WTC11 (cell line): ENCODE measurements at regions not wholly inside any gene's neighbourhood (a gene's known extent, or its start where the extent isn't known, plus 50 kb on each side); places are given as distances from the start of the nearest gene placed in this dataset.

ENCODE experiments used
- ATAC-seq: fragments of 200-7000 bp; cut with Tn5 transposase; 2 replicates; pipeline ENCODE4 v1.10.0; 2021; ENCODE audit warnings: mild to moderate bottlenecking, moderate library complexity
- CTCF ChIA-PET: fragments of 300-600 bp; sonication (Branson Sonifier 250); formaldehyde crosslinking; loops from one replicate; lab custom pipeline; 2021; ENCODE audit warnings: antibody characterized with exemption; lab: Charles Lee
- POLR2A ChIA-PET: fragments of 350-600 bp; sonication (Branson Sonifier 250); formaldehyde crosslinking; loops from one replicate; lab custom pipeline; 2021; ENCODE audit warnings: antibody characterized with exemption; lab: Charles Lee
- DNase-seq: peaks from one replicate; pipeline ENCODE4 v3.0.0; 2021; ENCODE audit warnings: low spot score
- H3K27ac Mint-ChIP-seq: 2 replicates; pipeline ENCODE4 v1.8.0; 2021; ENCODE audit warnings: mixed read lengths
- H3K27me3 Mint-ChIP-seq: 2 replicates; pipeline ENCODE4 v1.8.0; 2021; ENCODE audit warnings: low read depth, mild to moderate bottlenecking, moderate library complexity, mixed read lengths
- H3K36me3 Mint-ChIP-seq: 2 replicates; pipeline ENCODE4 v1.8.0; 2021; ENCODE audit warnings: mixed read lengths
- H3K4me1 Mint-ChIP-seq: 2 replicates; pipeline ENCODE4 v1.8.0; 2022; ENCODE audit warnings: mixed read lengths
- H3K4me3 Mint-ChIP-seq: 2 replicates; pipeline ENCODE4 v1.8.0; 2021; ENCODE audit warnings: mild to moderate bottlenecking, moderate library complexity, mixed read lengths
- H3K9me3 Mint-ChIP-seq: 2 replicates; pipeline ENCODE4 v1.8.0; 2021; ENCODE audit warnings: mixed read lengths
- ARID4B ChIP-seq: sonication (generic); formaldehyde crosslinking; IDR thresholded peaks from 2 replicates; pipeline ENCODE4 v1.8.0; 2023; ENCODE audit warnings: missing genetic modification reagents, mild to moderate bottlenecking, borderline replicate concordance
- ATF6 ChIP-seq: sonication (generic); formaldehyde crosslinking; IDR thresholded peaks from 2 replicates; pipeline ENCODE4 v1.8.1; 2023; ENCODE audit warnings: mild to moderate bottlenecking, missing genetic modification reagents
- CREM ChIP-seq: sonication (generic); formaldehyde crosslinking; IDR thresholded peaks from 2 replicates; pipeline ENCODE4 v1.8.1; 2022; ENCODE audit warnings: mild to moderate bottlenecking, missing genetic modification reagents, moderate library complexity
- CTCF ChIP-seq: fragments of 200-600 bp; IDR thresholded peaks from 2 replicates; pipeline ENCODE4 v1.8.0; 2022; ENCODE audit warnings: antibody characterized with exemption
- E2F1 ChIP-seq: sonication (generic); formaldehyde crosslinking; IDR thresholded peaks from 2 replicates; pipeline ENCODE4 v1.8.0; 2022; ENCODE audit warnings: mild to moderate bottlenecking, missing genetic modification reagents
- EMX1 ChIP-seq: fragments of 250-450 bp; sonication (Bioruptor Pico); IDR thresholded peaks from 2 replicates; pipeline ENCODE4 v1.8.0; 2021; ENCODE audit warnings: mild to moderate bottlenecking
- ETV6 ChIP-seq: sonication (generic); formaldehyde crosslinking; IDR thresholded peaks from 2 replicates; pipeline ENCODE4 v1.8.1; 2022; ENCODE audit warnings: mild to moderate bottlenecking, missing genetic modification reagents
- GABPB1 ChIP-seq: sonication (generic); formaldehyde crosslinking; IDR thresholded peaks from 2 replicates; pipeline ENCODE4 v1.8.1; 2023; ENCODE audit warnings: mild to moderate bottlenecking, missing genetic modification reagents
- KAT7 ChIP-seq: sonication (generic); formaldehyde crosslinking; IDR thresholded peaks from 2 replicates; pipeline ENCODE4 v1.8.1; 2023; ENCODE audit warnings: missing genetic modification reagents, mild to moderate bottlenecking, borderline replicate concordance
- MAX ChIP-seq: sonication (generic); formaldehyde crosslinking; IDR thresholded peaks from 2 replicates; pipeline ENCODE4 v1.8.0; 2022; ENCODE audit warnings: mild to moderate bottlenecking, missing genetic modification reagents
- MXD4 ChIP-seq: fragments of 250-450 bp; sonication (Bioruptor Pico); IDR thresholded peaks from 2 replicates; pipeline ENCODE4 v1.8.0; 2021; ENCODE audit warnings: mild to moderate bottlenecking, moderate library complexity, borderline replicate concordance
- NR2C2 ChIP-seq: sonication (generic); formaldehyde crosslinking; IDR thresholded peaks from 2 replicates; pipeline ENCODE4 v1.8.0; 2022; ENCODE audit warnings: mild to moderate bottlenecking, missing genetic modification reagents
- RELA ChIP-seq: sonication (generic); formaldehyde crosslinking; IDR thresholded peaks from 2 replicates; pipeline ENCODE4 v1.8.1; 2022; ENCODE audit warnings: missing genetic modification reagents, mild to moderate bottlenecking, borderline replicate concordance
- TCF7 ChIP-seq: sonication (generic); formaldehyde crosslinking; IDR thresholded peaks from 2 replicates; pipeline ENCODE4 v1.8.0; 2022; ENCODE audit warnings: mild to moderate bottlenecking, low read depth, missing genetic modification reagents, moderate library complexity
- TEAD1 ChIP-seq: sonication (generic); formaldehyde crosslinking; IDR thresholded peaks from 2 replicates; pipeline ENCODE4 v1.8.0; 2022; ENCODE audit warnings: mild to moderate bottlenecking, missing genetic modification reagents
- ZBTB43 ChIP-seq: sonication (generic); formaldehyde crosslinking; IDR thresholded peaks from 2 replicates; pipeline ENCODE4 v1.8.1; 2023; ENCODE audit warnings: mild to moderate bottlenecking, missing genetic modification reagents
- ZNF121 ChIP-seq: sonication (generic); formaldehyde crosslinking; IDR thresholded peaks from 2 replicates; pipeline ENCODE4 v1.8.0; 2023; ENCODE audit warnings: missing genetic modification reagents
- ZNF219 ChIP-seq: sonication (generic); formaldehyde crosslinking; IDR thresholded peaks from 2 replicates; pipeline ENCODE4 v1.8.0; 2023; ENCODE audit warnings: missing genetic modification reagents, mild to moderate bottlenecking, borderline replicate concordance
- ZNF232 ChIP-seq: sonication (generic); formaldehyde crosslinking; IDR thresholded peaks from 2 replicates; pipeline ENCODE4 v1.8.0; 2022; ENCODE audit warnings: mild to moderate bottlenecking, missing genetic modification reagents
- ZNF263 ChIP-seq: sonication (generic); formaldehyde crosslinking; IDR thresholded peaks from 2 replicates; pipeline ENCODE4 v1.8.1; 2022; ENCODE audit warnings: low read depth, mild to moderate bottlenecking, moderate library complexity, missing genetic modification reagents
- ZNF396 ChIP-seq: fragments of 250-450 bp; sonication (Bioruptor Pico); IDR thresholded peaks from 2 replicates; pipeline ENCODE4 v1.8.0; 2021; ENCODE audit warnings: mild to moderate bottlenecking, moderate library complexity, borderline replicate concordance
- ZNF671 ChIP-seq: fragments of 250-450 bp; sonication (Bioruptor Pico); IDR thresholded peaks from 2 replicates; pipeline ENCODE4 v1.8.0; 2021; ENCODE audit warnings: mild to moderate bottlenecking

- Mint-ChIP-seq H3K27me3 (no peaks in the 10 kb centered on the region), H3K36me3 (no peaks in the 10 kb centered on the region), H3K4me3 (no peak overlapping the region), H3K9me3 (no peaks in the 10 kb centered on the region), H3K4me1 (peaks cover 5% of the 10 kb centered on the region), H3K27ac (no peak overlapping the region)
- no peak for ATAC-seq
- ChIA-PET POLR2A (no interaction called here), CTCF (no interaction called here)
- TF ChIP-seq ZNF671 (no peak), ZBTB43 (no peak), CREM (no peak), EMX1 (CRISPR knock-in tag) (no peak), ZNF232 (CRISPR knock-in tag) (no peak), TCF7 (CRISPR knock-in tag) (no peak), ZNF121 (no peak)
- DNase-seq = no peak
These were observed 148.6 kb downstream of the MAIP1 start for GRCh38 chr2:200104015-200104414.

- Mint-ChIP-seq H3K9me3 (no peaks in the 10 kb centered on the region), H3K27ac (no peak overlapping the region), H3K27me3 (no peaks in the 10 kb centered on the region), H3K4me3 (no peak overlapping the region), H3K36me3 (no peaks in the 10 kb centered on the region), H3K4me1 (no peaks in the 10 kb centered on the region)
- DNase-seq = no peak
- ChIA-PET POLR2A (no interaction called here), CTCF (no interaction called here)
- TF ChIP-seq ZBTB43 (no peak), ZNF396 (CRISPR knock-in tag) (no peak), E2F1 (CRISPR knock-in tag) (no peak), ZNF263 (CRISPR knock-in tag) (no peak), RELA (CRISPR knock-in tag) (no peak), MXD4 (CRISPR knock-in tag) (no peak), ZNF219 (CRISPR knock-in tag) (no peak), TEAD1 (CRISPR knock-in tag) (no peak), NR2C2 (no peak), MAX (CRISPR knock-in tag) (no peak), CTCF (no peak), ATF6 (CRISPR knock-in tag) (no peak), ZNF232 (CRISPR knock-in tag) (no peak), CREM (no peak), KAT7 (CRISPR knock-in tag) (no peak), ARID4B (CRISPR knock-in tag) (no peak), GABPB1 (CRISPR knock-in tag) (no peak), ETV6 (CRISPR knock-in tag) (no peak)
- no peak for ATAC-seq
These were observed 152.3 kb downstream of the MAIP1 start for GRCh38 chr2:200107514-200108217.
